ENCODE measurements at regions not wholly inside any gene's neighbourhood (a gene's known extent, or its start where the extent isn't known, plus 50 kb on each side); places are given as distances from the start of the nearest gene placed in this dataset.

DNA sequence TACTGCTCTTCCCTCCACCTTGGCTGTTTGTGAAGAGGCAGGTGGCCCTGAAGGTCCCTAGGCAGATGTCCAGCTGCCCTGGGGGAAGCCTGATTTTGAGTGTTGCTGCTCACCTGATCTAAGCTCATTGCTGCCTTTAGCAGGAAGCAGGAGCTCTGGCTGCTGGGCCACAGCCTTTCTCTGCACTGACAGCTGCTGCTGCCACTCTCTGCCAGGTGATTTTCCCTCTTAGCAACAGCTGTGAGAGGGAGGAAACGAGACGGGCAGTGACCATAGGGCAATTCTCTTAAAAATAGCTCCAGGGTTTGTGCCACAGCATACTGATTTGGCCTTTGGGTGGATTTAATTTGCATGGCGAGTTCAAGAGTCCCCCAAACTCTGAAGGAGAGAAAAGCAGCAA lies 415.8 kb upstream of the SEMA6D start (continued):
- TF ChIP-seq HSF1 (IDR thresholded peaks at IDR 0.05; ENCODE audit: low read depth, low read length) (no peak), ZZZ3 (IDR thresholded peaks at IDR 0.05; ENCODE audit: control insufficient read depth, insufficient read length, low read depth) (no peak)

GRCh38 chr15:47304656-47305055 lies 412.6 kb upstream of the SEMA6D start:
- in situ Hi-C loops (cut with MboI), result no loop called here
- SMC1A ChIA-PET (ENCODE audit: uncharacterized antibody, unreplicated experiment), result interaction anchor here (0.9 kb wide), 1 partner anchor 9 kb away, joined by 3 read pairs; no protein-coding TSS in a partner anchor
- no TSS peak for BruUV-seq (replicated peaks)

More at GRCh38 chr15:47304656-47305055, 412.6 kb upstream of the SEMA6D start:
- POLR2A ChIA-PET, result no interaction called here
- H3K4me3 ChIP-seq, result no peak overlapping the region
- H3K27ac ChIP-seq (ENCODE audit: control insufficient read depth, insufficient read depth), result no peak overlapping the region
- no peak overlapping the region for H2AFZ ChIP-seq (ENCODE audit: control insufficient read depth, low read depth, low read length)
- no peaks in the 10 kb centered on the region for H3K36me3 ChIP-seq (ENCODE audit: control insufficient read depth in 2 of 2, insufficient read depth in 2 of 2, low read length in 1 of 2)
- intact Hi-C loops (cut with micrococcal nuclease; ENCODE audit: unreplicated experiment), result no loop called here
- TF ChIP-seq HCFC1 (IDR thresholded peaks at IDR 0.05; ENCODE audit: low read length) (no peak), BCL3 (IDR thresholded peaks at IDR 0.05; ENCODE audit: borderline replicate concordance, insufficient read depth, low read depth, low read length, poor library complexity, severe bottlenecking) (no peak), SRF (IDR thresholded peaks at IDR 0.05; ENCODE audit: low read depth in 2 of 2, low read length in 2 of 2) (no peak), EGR1 (IDR thresholded peaks at IDR 0.05; ENCODE audit: borderline replicate concordance in 1 of 2, low read depth in 2 of 2, low read length in 2 of 2) (no peak), POLR2A (IDR thresholded peaks at IDR 0.05; ENCODE audit: low read depth, low read length) (no peak), ZSCAN29 (IDR thresholded peaks at IDR 0.05) (no peak), MTA3 (IDR thresholded peaks at IDR 0.05; ENCODE audit: borderline replicate concordance, low read length) (no peak), WRNIP1 (IDR thresholded peaks at IDR 0.05; ENCODE audit: borderline replicate concordance, low read depth, low read length) (no peak), HSF1 (IDR thresholded peaks at IDR 0.05; ENCODE audit: low read depth, low read length) (no peak), MTA2 (IDR thresholded peaks at IDR 0.05; ENCODE audit: low read depth) (no peak), RFX5 (IDR thresholded peaks at IDR 0.05; ENCODE audit: low read depth, low read length) (no peak)
- TF ChIP-seq, protein P1, sequence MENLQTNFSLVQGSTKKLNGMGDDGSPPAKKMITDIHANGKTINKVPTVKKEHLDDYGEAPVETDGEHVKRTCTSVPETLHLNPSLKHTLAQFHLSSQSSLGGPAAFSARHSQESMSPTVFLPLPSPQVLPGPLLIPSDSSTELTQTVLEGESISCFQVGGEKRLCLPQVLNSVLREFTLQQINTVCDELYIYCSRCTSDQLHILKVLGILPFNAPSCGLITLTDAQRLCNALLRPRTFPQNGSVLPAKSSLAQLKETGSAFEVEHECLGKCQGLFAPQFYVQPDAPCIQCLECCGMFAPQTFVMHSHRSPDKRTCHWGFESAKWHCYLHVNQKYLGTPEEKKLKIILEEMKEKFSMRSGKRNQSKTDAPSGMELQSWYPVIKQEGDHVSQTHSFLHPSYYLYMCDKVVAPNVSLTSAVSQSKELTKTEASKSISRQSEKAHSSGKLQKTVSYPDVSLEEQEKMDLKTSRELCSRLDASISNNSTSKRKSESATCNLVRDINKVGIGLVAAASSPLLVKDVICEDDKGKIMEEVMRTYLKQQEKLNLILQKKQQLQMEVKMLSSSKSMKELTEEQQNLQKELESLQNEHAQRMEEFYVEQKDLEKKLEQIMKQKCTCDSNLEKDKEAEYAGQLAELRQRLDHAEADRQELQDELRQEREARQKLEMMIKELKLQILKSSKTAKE (IDR thresholded peaks at IDR 0.05; ENCODE audit: low read depth, poor library complexity, severe bottlenecking), result no peak
- no peak overlapping the region for H3K9ac ChIP-seq (ENCODE audit: control insufficient read depth, insufficient read depth, low read length)
- CTCF ChIA-PET, result no interaction called here
- ATAC-seq (no peak), FAIRE-seq (no peak), DNase-seq (ENCODE audit: low read depth, low spot score) (no peak)
- RAD21 ChIA-PET (ENCODE audit: unreplicated experiment), result no interaction called here
- no peaks in the 10 kb centered on the region for H3K27me3 ChIP-seq (replicated peaks in 1 of 2; ENCODE audit: control insufficient read depth in 2 of 2, insufficient read depth in 2 of 2, low read length in 1 of 2)
- H3K79me2 ChIP-seq (ENCODE audit: control insufficient read depth, insufficient read depth, low read length), result no peaks in the 10 kb centered on the region
- no peaks in the 10 kb centered on the region for H3K4me1 ChIP-seq (ENCODE audit: control insufficient read depth, insufficient read depth, low read length)
- no peaks in the 10 kb centered on the region for H4K20me1 ChIP-seq (ENCODE audit: control insufficient read depth, insufficient read depth)
- no peak overlapping the region for H3K4me2 ChIP-seq (ENCODE audit: control insufficient read depth, insufficient read depth)
- no peaks in the 10 kb centered on the region; the same call in 2 of the 3 replicates for H3K9me3 ChIP-seq (replicated peaks; ENCODE audit: control insufficient read depth, insufficient read depth, low read length)

All from GM12878 (cell line).